GM23338 (cell line): ENCODE measurements at regions not wholly inside any gene's neighbourhood (a gene's known extent, or its start where the extent isn't known, plus 50 kb on each side); places are given as distances from the start of the nearest gene placed in this dataset.

Experiments used
- ATAC-seq: fragments of 200-7000 bp; cut with Tn5 transposase; 3 replicates; pipeline ENCODE4 v1.9.1; 2020
- DNase-seq: peaks from one replicate; pipeline ENCODE4 v3.0.0-alpha.2; 2015; ENCODE audit warnings: low spot score
- H2AFZ ChIP-seq: fragments of 200-600 bp; sonication (generic); 2 replicates; pipeline ENCODE4 v1.8.0; 2016; ENCODE audit warnings: antibody characterized with exemption, mild to moderate bottlenecking, moderate library complexity
- H3F3A ChIP-seq: fragments of 200-600 bp; sonication (generic); replicated peaks from 2 replicates; pipeline ENCODE4 v1.8.0; 2017; ENCODE audit warnings: antibody characterized with exemption, mixed run types, low read depth
- H3K27ac ChIP-seq: fragments of 200-600 bp; sonication (generic); 2 replicates; pipeline ENCODE4 v1.6.1; 2016; ENCODE audit warnings: low read depth
- H3K27me3 ChIP-seq: fragments of 200-600 bp; sonication (generic); 2 replicates; pipeline ENCODE4 v1.8.0; 2016; ENCODE audit warnings: mild to moderate bottlenecking, mixed run types, moderate library complexity; ENCODE audit not compliant: insufficient read depth
- H3K36me3 ChIP-seq: fragments of 200-600 bp; sonication (generic); 2 replicates; pipeline ENCODE4 v1.8.0; 2016; ENCODE audit warnings: mild to moderate bottlenecking; ENCODE audit not compliant: insufficient read depth
- H3K4me1 ChIP-seq: fragments of 200-600 bp; sonication (generic); 2 replicates; pipeline ENCODE4 v1.8.0; 2016; ENCODE audit warnings: mild to moderate bottlenecking, moderate library complexity; ENCODE audit not compliant: insufficient read depth
- H3K4me2 ChIP-seq: fragments of 200-600 bp; sonication (generic); 2 replicates; pipeline ENCODE4 v1.7.1; 2017; ENCODE audit warnings: mixed run types
- H3K4me3 ChIP-seq: fragments of 200-600 bp; sonication (generic); 2 replicates; pipeline ENCODE4 v1.6.1; 2016; ENCODE audit warnings: mixed run types
- H3K79me2 ChIP-seq: fragments of 200-600 bp; sonication (generic); replicated peaks from 2 replicates; pipeline ENCODE4 v1.8.0; 2017; ENCODE audit warnings: mild to moderate bottlenecking; ENCODE audit not compliant: insufficient read depth
- H3K9me2 ChIP-seq: fragments of 200-600 bp; sonication (generic); 2 replicates; pipeline ENCODE4 v1.8.0; 2017; ENCODE audit not compliant: insufficient read depth
- H4K20me1 ChIP-seq: fragments of 200-600 bp; sonication (generic); replicated peaks from 2 replicates; pipeline ENCODE4 v1.8.0; 2017; ENCODE audit warnings: mild to moderate bottlenecking; ENCODE audit not compliant: insufficient read depth
- H3K27ac Mint-ChIP-seq: 2 replicates; pipeline ENCODE4 v1.8.0; 2020; ENCODE audit warnings: inconsistent platforms, mild to moderate bottlenecking, moderate library complexity, mixed read lengths
- H3K27me3 Mint-ChIP-seq: 3 replicates; pipeline ENCODE4 v1.8.0; 2022; ENCODE audit warnings: low read depth, mild to moderate bottlenecking, moderate library complexity, mixed read lengths, inconsistent platforms; ENCODE audit not compliant: insufficient read depth, poor library complexity
- H3K36me3 Mint-ChIP-seq: 3 replicates; pipeline ENCODE4 v1.8.0; 2021; ENCODE audit warnings: low read depth, mild to moderate bottlenecking, inconsistent platforms, moderate library complexity, mixed read lengths
- H3K4me1 Mint-ChIP-seq: 3 replicates; pipeline ENCODE4 v1.8.0; 2020; ENCODE audit warnings: mild to moderate bottlenecking, inconsistent platforms, mixed read lengths
- H3K4me3 Mint-ChIP-seq: 3 replicates; pipeline ENCODE4 v1.8.0; 2021; ENCODE audit warnings: moderate library complexity, mild to moderate bottlenecking, inconsistent platforms, mixed read lengths
- H3K9me3 Mint-ChIP-seq: 3 replicates; pipeline ENCODE4 v1.8.0; 2020; ENCODE audit warnings: moderate library complexity, mild to moderate bottlenecking, inconsistent platforms, mixed read lengths
- CTCF ChIP-seq, 2 experiments: fragments of 200-600 bp in 1 of 2; sonication (generic) in 1 of 2; conservative IDR thresholded peaks; 2 replicates each; pipeline versions ENCODE4 v1.5.1 to v1.6.1; 2016 to 2017; ENCODE audit warnings: antibody characterized with exemption in 2 of 2, low read depth in 2 of 2, mild to moderate bottlenecking in 2 of 2, moderate library complexity in 1 of 2
- ETS1 ChIP-seq: IDR thresholded peaks from 2 replicates; pipeline ENCODE4 v1.6.1; 2016; ENCODE audit warnings: antibody characterized with exemption
- EZH2 ChIP-seq: fragments of 200-600 bp; sonication (generic); IDR thresholded peaks from one replicate; pipeline ENCODE4 v1.8.0; 2017; ENCODE audit warnings: antibody characterized with exemption, mild to moderate bottlenecking, low read depth; ENCODE audit not compliant: unreplicated experiment
- JUNB ChIP-seq: IDR thresholded peaks from one replicate; pipeline ENCODE4 v1.6.1; 2016; ENCODE audit warnings: antibody characterized with exemption; ENCODE audit not compliant: unreplicated experiment
- POLR2AphosphoS5 ChIP-seq: IDR thresholded peaks from 2 replicates; pipeline ENCODE4 v1.6.1; 2016; ENCODE audit warnings: antibody characterized with exemption, low read depth
- REST ChIP-seq: IDR thresholded peaks from one replicate; pipeline ENCODE4 v1.6.1; 2018; ENCODE audit warnings: antibody characterized with exemption; ENCODE audit not compliant: unreplicated experiment
- STAT1 ChIP-seq: IDR thresholded peaks from one replicate; pipeline ENCODE4 v1.6.1; 2016; ENCODE audit warnings: antibody characterized with exemption; ENCODE audit not compliant: unreplicated experiment
- ZNF114 ChIP-seq: fragments of 250-450 bp; sonication (Bioruptor Pico); IDR thresholded peaks from 2 replicates; pipeline ENCODE4 v1.5.0; 2020; ENCODE audit warnings: mild to moderate bottlenecking, moderate library complexity
- ZNF462 ChIP-seq: fragments of 250-450 bp; sonication (Bioruptor Pico); IDR thresholded peaks from 2 replicates; pipeline ENCODE4 v1.5.0; 2020; ENCODE audit warnings: mild to moderate bottlenecking, moderate library complexity

- no peaks in the 10 kb centered on the region for H3K9me3 Mint-ChIP-seq
- no peak overlapping the region for H3K27ac Mint-ChIP-seq
- TF ChIP-seq ZNF462 (CRISPR knock-in tag): no peak
- no peak for TF ChIP-seq JUNB
- TF ChIP-seq STAT1: no peak
- TF ChIP-seq EZH2: peak; percentile 39
- H3K79me2 ChIP-seq: no peaks in the 10 kb centered on the region
- no peaks in the 10 kb centered on the region for H3K9me2 ChIP-seq
- H2AFZ ChIP-seq: no peak overlapping the region
- no peaks in the 10 kb centered on the region for H3K36me3 Mint-ChIP-seq
- no peak overlapping the region for H3K4me3 Mint-ChIP-seq
- DNase-seq (no peak), ATAC-seq (no peak)
- peaks cover 6% of the 10 kb centered on the region for H4K20me1 ChIP-seq
- no peaks in the 10 kb centered on the region for H3K36me3 ChIP-seq
- no peaks in the 10 kb centered on the region for H3K4me1 ChIP-seq
- H3K4me3 ChIP-seq: no peak overlapping the region
- H3K27me3 Mint-ChIP-seq: peaks cover 98% of the 10 kb centered on the region
- no peak overlapping the region for H3K4me2 ChIP-seq
- peaks cover 100% of the 10 kb centered on the region for H3K27me3 ChIP-seq
- H3F3A ChIP-seq: no peaks in the 10 kb centered on the region
- no peak overlapping the region for H3K27ac ChIP-seq
- no peaks in the 10 kb centered on the region for H3K4me1 Mint-ChIP-seq
Measured at GRCh38 chr22:22414266-22414665, 94.3 kb downstream of the ZNF280B start.

- Histone ChIP-seq H3K4me2 (no peak overlapping the region), H3K27ac (no peak overlapping the region), H3K9me2 (no peaks in the 10 kb centered on the region), H3K79me2 (no peaks in the 10 kb centered on the region), H3K36me3 (no peaks in the 10 kb centered on the region), H4K20me1 (peaks cover 6% of the 10 kb centered on the region), H3K4me3 (no peak overlapping the region), H3K4me1 (no peaks in the 10 kb centered on the region), H2AFZ (no peak overlapping the region), H3F3A (no peaks in the 10 kb centered on the region), H3K27me3 (peaks cover 100% of the 10 kb centered on the region)
- ATAC-seq (no peak), DNase-seq (no peak)
- no peak overlapping the region for H3K27ac Mint-ChIP-seq
- H3K4me3 Mint-ChIP-seq: no peak overlapping the region
- TF ChIP-seq CTCF (conservative IDR thresholded peaks at IDR 0.05; ENCODE audit: low read depth in 2 of 2) (no peak), ZNF114 (CRISPR knock-in tag) (no peak), STAT1 (no peak), REST (no peak), POLR2AphosphoS5 (no peak), ETS1 (no peak)
- no peaks in the 10 kb centered on the region for H3K9me3 Mint-ChIP-seq
- H3K36me3 Mint-ChIP-seq: no peaks in the 10 kb centered on the region
- no peaks in the 10 kb centered on the region for H3K4me1 Mint-ChIP-seq
- peaks cover 98% of the 10 kb centered on the region for H3K27me3 Mint-ChIP-seq
Measured at GRCh38 chr22:22417495-22418162, 90.9 kb downstream of the ZNF280B start.
